ENCODE measurements at regions not wholly inside any gene's neighbourhood (a gene's known extent, or its start where the extent isn't known, plus 50 kb on each side); places are given as distances from the start of the nearest gene placed in this dataset.
"Not testable (repeated sequence)": the region's sequence is repeated elsewhere in the genome, so short reads cannot be mapped to it uniquely, and the experiment has no call there.

GRCh38 chr7:76129366-76129765 is 72.3 kb upstream of the SRRM3 start:
- no peaks in the 10 kb centered on the region for H3K9me3 Mint-ChIP-seq
- Histone ChIP-seq H3K4me3 (ENCODE audit: low read length in 2 of 2) (no peak overlapping the region), H3K4me1 (ENCODE audit: insufficient read depth, low read length) (peaks cover 5% of the 10 kb centered on the region), H3K36me3 (ENCODE audit: insufficient read depth, low read length) (no peaks in the 10 kb centered on the region), H3K27me3 (ENCODE audit: insufficient read depth, low read length) (no peaks in the 10 kb centered on the region), H3K27ac (ENCODE audit: low read depth, low read length) (no peak overlapping the region), H3K9me3 (ENCODE audit: control insufficient read depth in 1 of 2, low read length in 2 of 2) (no peaks in the 10 kb centered on the region)
- intact Hi-C loops (cut with micrococcal nuclease): no loop called here
- H3K27ac Mint-ChIP-seq: no peak overlapping the region
- no peak overlapping the region for H3K4me3 Mint-ChIP-seq
- CTCF ChIA-PET (ENCODE audit: partially characterized antibody): interaction anchor here (0.8 to 1.8 kb wide), 3 partner anchors 38 to 49 kb away, joined by 3 to 4 read pairs (median 4); no protein-coding TSS in a partner anchor
- POLR2A ChIA-PET (ENCODE audit: partially characterized antibody): no interaction called here
- peaks cover 6 to 11% (median 8%) of the 10 kb centered on the region in 4 donors for H3K4me1 Mint-ChIP-seq
- H3K36me3 Mint-ChIP-seq: no peaks in the 10 kb centered on the region
- no peak for DNase-seq
- peaks cover 11 to 16% of the 10 kb centered on the region in 2 donors for H3K27me3 Mint-ChIP-seq

- Mint-ChIP-seq H3K4me3 (no peak overlapping the region), H3K27me3 (peaks cover 12 to 16% of the 10 kb centered on the region in 2 donors), H3K27ac (no peak overlapping the region), H3K36me3 (no peaks in the 10 kb centered on the region), H3K9me3 (no peaks in the 10 kb centered on the region), H3K4me1 (peaks cover 6 to 11% (median 8%) of the 10 kb centered on the region in 4 donors)
- no peak overlapping the region for H3K27ac ChIP-seq (ENCODE audit: low read depth, low read length)
- H3K9me3 ChIP-seq (ENCODE audit: control insufficient read depth in 1 of 2, low read length in 2 of 2): no peaks in the 10 kb centered on the region
- POLR2A ChIA-PET (ENCODE audit: partially characterized antibody): no interaction called here
- H3K27me3 ChIP-seq (ENCODE audit: insufficient read depth, low read length): no peaks in the 10 kb centered on the region
- DNase-seq: no peak
- CTCF ChIA-PET (ENCODE audit: partially characterized antibody): interaction anchor here (0.8 to 1.8 kb wide), 3 partner anchors 37 to 48 kb away, joined by 3 to 4 read pairs (median 4); no protein-coding TSS in a partner anchor
- no peak overlapping the region for H3K4me3 ChIP-seq (ENCODE audit: low read length in 2 of 2)
- no peaks in the 10 kb centered on the region for H3K36me3 ChIP-seq (ENCODE audit: insufficient read depth, low read length)
- peaks cover 5% of the 10 kb centered on the region for H3K4me1 ChIP-seq (ENCODE audit: insufficient read depth, low read length)
- intact Hi-C loops (cut with micrococcal nuclease): no loop called here
Measured at GRCh38 chr7:76129836-76130235, 71.9 kb upstream of the SRRM3 start.

GRCh38 chr7:76130661-76131060 is 71.0 kb upstream of the SRRM3 start:
- H3K27ac ChIP-seq (ENCODE audit: low read depth, low read length); H3K36me3 ChIP-seq (ENCODE audit: insufficient read depth, low read length); intact Hi-C loops (cut with micrococcal nuclease); H3K27me3 ChIP-seq (ENCODE audit: insufficient read depth, low read length); H3K9me3 ChIP-seq (ENCODE audit: control insufficient read depth in 1 of 2, low read length in 2 of 2); H3K4me1 ChIP-seq (ENCODE audit: insufficient read depth, low read length); H3K4me3 ChIP-seq (ENCODE audit: low read length in 2 of 2); H3K9me3 Mint-ChIP-seq; H3K4me3 Mint-ChIP-seq; H3K36me3 Mint-ChIP-seq; POLR2A ChIA-PET (ENCODE audit: partially characterized antibody); DNase-seq: not testable (repeated sequence)
- CTCF ChIA-PET (ENCODE audit: partially characterized antibody): interaction anchor here (1.8 kb wide), 1 partner anchor 48 kb away, joined by 4 read pairs; no protein-coding TSS in a partner anchor
- H3K27ac Mint-ChIP-seq: peak overlapping the region in 1 of 7 donors; percentile 44
- H3K27me3 Mint-ChIP-seq: peaks cover 16 to 20% of the 10 kb centered on the region in 2 donors
- H3K4me1 Mint-ChIP-seq: peaks cover 6 to 11% (median 8%) of the 10 kb centered on the region in 4 donors

GRCh38 chr7:76131887-76132286 is 69.8 kb upstream of the SRRM3 start:
- peaks cover 20 to 21% of the 10 kb centered on the region in 2 donors for H3K27me3 Mint-ChIP-seq
- H3K36me3 ChIP-seq (ENCODE audit: insufficient read depth, low read length); H3K4me3 Mint-ChIP-seq; H3K27ac Mint-ChIP-seq; H3K27ac ChIP-seq (ENCODE audit: low read depth, low read length); intact Hi-C loops (cut with micrococcal nuclease); DNase-seq; H3K9me3 ChIP-seq (ENCODE audit: control insufficient read depth in 1 of 2, low read length in 2 of 2); POLR2A ChIA-PET (ENCODE audit: partially characterized antibody); H3K36me3 Mint-ChIP-seq; H3K4me1 ChIP-seq (ENCODE audit: insufficient read depth, low read length); H3K27me3 ChIP-seq (ENCODE audit: insufficient read depth, low read length); H3K4me3 ChIP-seq (ENCODE audit: low read length in 2 of 2); H3K9me3 Mint-ChIP-seq; CTCF ChIA-PET (ENCODE audit: partially characterized antibody): not testable (repeated sequence)
- H3K4me1 Mint-ChIP-seq: peaks cover 6 to 11% (median 8%) of the 10 kb centered on the region in 4 donors

- Mint-ChIP-seq H3K27me3 (peaks cover 20 to 21% of the 10 kb centered on the region in 2 donors), H3K36me3 (no peaks in the 10 kb centered on the region), H3K4me3 (peak overlapping the region; percentile 18 to 78 (median 68)), H3K9me3 (no peaks in the 10 kb centered on the region), H3K27ac (peak overlapping the region in 4 of 7 donors; percentile 63 to 84 (median 74)), H3K4me1 (peaks cover 6 to 11% (median 8%) of the 10 kb centered on the region in 4 donors)
- no peaks in the 10 kb centered on the region for H3K36me3 ChIP-seq (ENCODE audit: insufficient read depth, low read length)
- ChIA-PET CTCF (ENCODE audit: partially characterized antibody) (interaction anchor here (1.2 to 1.7 kb wide), 2 partner anchors 15 to 45 kb away, joined by 4 to 6 read pairs; no protein-coding TSS in a partner anchor), POLR2A (ENCODE audit: partially characterized antibody) (interaction anchor here (1.0 to 2.0 kb wide), 2 partner anchors 10 to 86 kb away, joined by 3 to 6 read pairs; partner anchors contain the start of genes MDH2 and STYXL1)
- H3K9me3 ChIP-seq (ENCODE audit: control insufficient read depth in 1 of 2, low read length in 2 of 2): no peaks in the 10 kb centered on the region
- intact Hi-C loops (cut with micrococcal nuclease): no loop called here
- no peaks in the 10 kb centered on the region for H3K27me3 ChIP-seq (ENCODE audit: insufficient read depth, low read length)
- H3K27ac ChIP-seq (ENCODE audit: low read depth, low read length): no peak overlapping the region
- H3K4me1 ChIP-seq (ENCODE audit: insufficient read depth, low read length): peaks cover 5% of the 10 kb centered on the region
- DNase-seq: no peak
- no peak overlapping the region for H3K4me3 ChIP-seq (ENCODE audit: low read length in 2 of 2)
Measured at GRCh38 chr7:76133164-76133775, 68.4 kb upstream of the SRRM3 start.

GRCh38 chr7:76133839-76134238 is 67.9 kb upstream of the SRRM3 start:
- Mint-ChIP-seq H3K4me3 (peak overlapping the region in 6 of 8 donors; percentile 59 to 78 (median 73)), H3K4me1 (peaks cover 6 to 11% (median 8%) of the 10 kb centered on the region in 4 donors), H3K27ac (peak overlapping the region in 1 of 7 donors; percentile 84), H3K9me3 (no peaks in the 10 kb centered on the region), H3K36me3 (no peaks in the 10 kb centered on the region), H3K27me3 (peaks cover 19 to 21% of the 10 kb centered on the region in 2 donors)
- no peak for DNase-seq
- no peaks in the 10 kb centered on the region for H3K36me3 ChIP-seq (ENCODE audit: insufficient read depth, low read length)
- H3K27me3 ChIP-seq (ENCODE audit: insufficient read depth, low read length): no peaks in the 10 kb centered on the region
- intact Hi-C loops (cut with micrococcal nuclease): no loop called here
- peaks cover 5% of the 10 kb centered on the region for H3K4me1 ChIP-seq (ENCODE audit: insufficient read depth, low read length)
- ChIA-PET POLR2A (ENCODE audit: partially characterized antibody) (interaction anchor here (1.0 to 2.0 kb wide), 2 partner anchors 9 to 86 kb away, joined by 3 to 6 read pairs; partner anchors contain the start of genes MDH2 and STYXL1), CTCF (ENCODE audit: partially characterized antibody) (interaction anchor here (1.2 to 1.7 kb wide), 2 partner anchors 14 to 44 kb away, joined by 4 to 6 read pairs; no protein-coding TSS in a partner anchor)
- no peak overlapping the region for H3K4me3 ChIP-seq (ENCODE audit: low read length in 2 of 2)
- H3K9me3 ChIP-seq (ENCODE audit: control insufficient read depth in 1 of 2, low read length in 2 of 2): no peaks in the 10 kb centered on the region
- H3K27ac ChIP-seq (ENCODE audit: low read depth, low read length): no peak overlapping the region

GRCh38 chr7:76135263-76135662 is 66.4 kb upstream of the SRRM3 start:
- H3K9me3 ChIP-seq (ENCODE audit: control insufficient read depth in 1 of 2, low read length in 2 of 2); H3K4me3 Mint-ChIP-seq; H3K4me1 ChIP-seq (ENCODE audit: insufficient read depth, low read length); DNase-seq; H3K4me3 ChIP-seq (ENCODE audit: low read length in 2 of 2); H3K27ac ChIP-seq (ENCODE audit: low read depth, low read length); intact Hi-C loops (cut with micrococcal nuclease); POLR2A ChIA-PET (ENCODE audit: partially characterized antibody); H3K36me3 Mint-ChIP-seq; H3K36me3 ChIP-seq (ENCODE audit: insufficient read depth, low read length); H3K27ac Mint-ChIP-seq; CTCF ChIA-PET (ENCODE audit: partially characterized antibody); H3K9me3 Mint-ChIP-seq; H3K27me3 ChIP-seq (ENCODE audit: insufficient read depth, low read length): not testable (repeated sequence)
- peaks cover 6 to 11% (median 8%) of the 10 kb centered on the region in 4 donors for H3K4me1 Mint-ChIP-seq
- H3K27me3 Mint-ChIP-seq: peaks cover 18 to 22% of the 10 kb centered on the region in 2 donors

Measured in CD4-positive, alpha-beta memory T cell (primary cell).